HG03060 (cell line): ENCODE measurements at regions not wholly inside any gene's neighbourhood (a gene's known extent, or its start where the extent isn't known, plus 50 kb on each side); places are given as distances from the start of the nearest gene placed in this dataset.
A peak's percentile ranks its signal among the peaks of the same experiment; 100 is the strongest.
"Not testable (repeated sequence)": the region's sequence is repeated elsewhere in the genome, so short reads cannot be mapped to it uniquely, and the experiment has no call there.

Experiments
- ATAC-seq: cut with Tn5 transposase; IDR thresholded peaks from one replicate; pipeline ENCODE4 v1.9.1; 2021; ENCODE audit warnings: low read depth, moderate number of reproducible peaks; ENCODE audit not compliant: unreplicated experiment

GRCh38 chr4:177227636-177228035 lies 82.0 kb upstream of the NEIL3 start:
- ATAC-seq: no peak

- ATAC-seq: no peak
Measured at GRCh38 chr4:177228599-177228998, 81.1 kb upstream of the NEIL3 start.

- no peak for ATAC-seq
Measured at GRCh38 chr4:177229331-177229730, 80.3 kb upstream of the NEIL3 start.

- no peak for ATAC-seq
Measured at GRCh38 chr4:177232473-177232872, 77.2 kb upstream of the NEIL3 start.

- ATAC-seq: no peak
Measured at GRCh38 chr4:177235026-177235425, 74.6 kb upstream of the NEIL3 start.

- ATAC-seq: no peak
Measured at GRCh38 chr4:177236886-177237285, 72.8 kb upstream of the NEIL3 start.

- ATAC-seq: no peak
Measured at GRCh38 chr4:177237291-177237690, 72.4 kb upstream of the NEIL3 start.

GRCh38 chr4:177239477-177239876 lies 70.2 kb upstream of the NEIL3 start:
- no peak for ATAC-seq

- ATAC-seq: no peak
Measured at GRCh38 chr4:177239878-177240277, 69.8 kb upstream of the NEIL3 start.

- ATAC-seq: no peak
Measured at GRCh38 chr4:177242651-177243286, 66.9 kb upstream of the NEIL3 start.

- no peak for ATAC-seq
Measured at GRCh38 chr4:177246641-177247584, 62.8 kb upstream of the NEIL3 start.

- ATAC-seq: peak; percentile 90
Measured at GRCh38 chr4:177250056-177250696, 59.5 kb upstream of the NEIL3 start.

- ATAC-seq: no peak
Measured at GRCh38 chr4:177251237-177251636, 58.4 kb upstream of the NEIL3 start.

- no peak for ATAC-seq
Measured at GRCh38 chr4:177255359-177255758, 54.3 kb upstream of the NEIL3 start.

GRCh38 chr4:177256950-177257349 lies 52.7 kb upstream of the NEIL3 start:
- no peak for ATAC-seq

GRCh38 chr4:177259466-177259865 lies 50.2 kb upstream of the NEIL3 start:
- not testable (repeated sequence) for ATAC-seq
